HEK293 (cell line): ENCODE measurements at regions not wholly inside any gene's neighbourhood (a gene's known extent, or its start where the extent isn't known, plus 50 kb on each side); places are given as distances from the start of the nearest gene placed in this dataset.
A peak's percentile ranks its signal among the peaks of the same experiment; 100 is the strongest.

Experiments
- CTCF ChIA-PET: fragments of 350-600 bp; formaldehyde crosslinking; extraction: SDS; loops from one replicate; lab custom pipeline; 2021; ENCODE audit warnings: antibody characterized with exemption; lab: Yijun Ruan, JAX
- POLR2A ChIA-PET: fragments of 300-600 bp; formaldehyde crosslinking; extraction: SDS; loops from one replicate; lab custom pipeline; 2020; ENCODE audit warnings: antibody characterized with exemption, inconsistent platforms; lab: Yijun Ruan, JAX
- H3K27ac ChIP-seq: fragments of 200-500 bp; sonication (Bioruptor generic); 2 replicates; pipeline ENCODE4 v1.5.1; 2014; ENCODE audit warnings: low read depth, low read length, control low read depth, inconsistent platforms; ENCODE audit errors: extremely low read depth
- H3K36me3 ChIP-seq, 2 experiments: fragments of 200-500 bp in 1 of 2; sonication (Bioruptor generic) in 1 of 2; 1 replicate in 1 of 2; 2 replicates in 1 of 2; pipeline ENCODE4 v1.5.1; 2014 to 2017; ENCODE audit warnings: inconsistent platforms in 2 of 2, low read length in 2 of 2; ENCODE audit not compliant: control insufficient read depth in 2 of 2, insufficient read depth in 1 of 2
- H3K4me1 ChIP-seq: fragments of 200-500 bp; sonication (Bioruptor generic); 2 replicates; pipeline ENCODE4 v1.5.1; 2014; ENCODE audit warnings: mild to moderate bottlenecking, low read length, inconsistent platforms; ENCODE audit not compliant: control insufficient read depth, insufficient read depth
- H3K4me3 ChIP-seq: 2 replicates; pipeline ENCODE4 v1.5.1; 2011; ENCODE audit warnings: low read depth, mild to moderate bottlenecking, control low read depth, low read length, moderate library complexity
- H3K9me3 ChIP-seq: fragments of 200-500 bp; sonication (Bioruptor generic); 2 replicates; pipeline ENCODE4 v1.5.1; 2014; ENCODE audit warnings: low read depth, low read length, inconsistent platforms; ENCODE audit not compliant: control insufficient read depth, insufficient read depth
- BCL11B ChIP-seq: fragments of 450-650 bp; formaldehyde crosslinking; IDR thresholded peaks from 2 replicates; pipeline ENCODE4 v1.5.1; 2016; ENCODE audit warnings: low read depth, missing biosample characterization, missing genetic modification characterization
- BCL6B ChIP-seq: fragments of 450-650 bp; formaldehyde crosslinking; IDR thresholded peaks from 2 replicates; pipeline ENCODE4 v1.5.1; 2017; ENCODE audit warnings: missing biosample characterization, missing genetic modification characterization
- FEZF1 ChIP-seq: fragments of 450-650 bp; formaldehyde crosslinking; IDR thresholded peaks from 2 replicates; pipeline ENCODE4 v1.5.1; 2016; ENCODE audit warnings: missing biosample characterization, missing genetic modification characterization
- GLIS1 ChIP-seq: fragments of 450-650 bp; formaldehyde crosslinking; IDR thresholded peaks from 2 replicates; pipeline ENCODE4 v1.5.1; 2016; ENCODE audit warnings: missing biosample characterization, missing genetic modification characterization
- HIC1 ChIP-seq: fragments of 450-650 bp; formaldehyde crosslinking; IDR thresholded peaks from 2 replicates; pipeline ENCODE4 v1.5.1; 2016; ENCODE audit warnings: missing biosample characterization, missing genetic modification characterization
- HOXA7 ChIP-seq: sonication (generic); formaldehyde crosslinking; IDR thresholded peaks from 2 replicates; pipeline ENCODE4 v1.8.1; 2022; ENCODE audit warnings: missing genetic modification reagents, borderline replicate concordance
- KLF1 ChIP-seq: fragments of 450-650 bp; formaldehyde crosslinking; IDR thresholded peaks from 2 replicates; pipeline ENCODE4 v1.5.1; 2016; ENCODE audit warnings: missing biosample characterization, missing genetic modification characterization
- OSR2 ChIP-seq: fragments of 450-650 bp; formaldehyde crosslinking; IDR thresholded peaks from 2 replicates; pipeline ENCODE4 v1.5.1; 2016; ENCODE audit warnings: missing biosample characterization, missing genetic modification characterization
- SCRT2 ChIP-seq: fragments of 450-650 bp; formaldehyde crosslinking; IDR thresholded peaks from 2 replicates; pipeline ENCODE4 v1.5.1; 2016; ENCODE audit warnings: missing biosample characterization, missing genetic modification characterization
- SP7 ChIP-seq: fragments of 450-650 bp; formaldehyde crosslinking; IDR thresholded peaks from 2 replicates; pipeline ENCODE4 v1.5.1; 2016; ENCODE audit warnings: missing biosample characterization, missing genetic modification characterization
- TCF7L2 ChIP-seq: IDR thresholded peaks from 2 replicates; pipeline ENCODE4 v1.6.1; 2011; ENCODE audit warnings: low read depth, mild to moderate bottlenecking, inconsistent platforms, low read length, moderate library complexity, borderline replicate concordance
- ZBTB17 ChIP-seq: fragments of 450-650 bp; formaldehyde crosslinking; IDR thresholded peaks from 2 replicates; pipeline ENCODE4 v1.5.1; 2016; ENCODE audit warnings: missing biosample characterization, missing genetic modification characterization
- ZBTB44 ChIP-seq: fragments of 450-650 bp; IDR thresholded peaks from 2 replicates; pipeline ENCODE4 v1.5.1; 2018; ENCODE audit warnings: missing biosample characterization, mild to moderate bottlenecking, missing genetic modification characterization
- ZIC2 ChIP-seq: fragments of 450-650 bp; formaldehyde crosslinking; IDR thresholded peaks from 2 replicates; pipeline ENCODE4 v1.5.1; 2016; ENCODE audit warnings: missing biosample characterization, missing genetic modification characterization
- ZNF138 ChIP-seq: fragments of 450-650 bp; formaldehyde crosslinking; IDR thresholded peaks from 2 replicates; pipeline ENCODE4 v1.5.1; 2016; ENCODE audit warnings: missing biosample characterization, missing genetic modification characterization, borderline replicate concordance
- ZNF184 ChIP-seq: fragments of 450-650 bp; IDR thresholded peaks from 2 replicates; pipeline ENCODE4 v1.5.1; 2018; ENCODE audit warnings: missing biosample characterization, mild to moderate bottlenecking, missing genetic modification characterization
- ZNF239 ChIP-seq: fragments of 450-650 bp; formaldehyde crosslinking; IDR thresholded peaks from 2 replicates; pipeline ENCODE4 v1.5.1; 2016; ENCODE audit warnings: missing biosample characterization, missing genetic modification characterization
- ZNF24 ChIP-seq: fragments of 450-650 bp; formaldehyde crosslinking; IDR thresholded peaks from 2 replicates; pipeline ENCODE4 v1.5.1; 2016; ENCODE audit warnings: missing biosample characterization, missing genetic modification characterization
- ZNF26 ChIP-seq: fragments of 450-650 bp; formaldehyde crosslinking; IDR thresholded peaks from 2 replicates; pipeline ENCODE4 v1.5.1; 2016; ENCODE audit warnings: missing biosample characterization, missing genetic modification characterization
- ZNF266 ChIP-seq: fragments of 450-650 bp; formaldehyde crosslinking; IDR thresholded peaks from 2 replicates; pipeline ENCODE4 v1.5.1; 2016; ENCODE audit warnings: missing biosample characterization, missing genetic modification characterization, low read depth
- ZNF341 ChIP-seq: fragments of 450-650 bp; formaldehyde crosslinking; IDR thresholded peaks from 2 replicates; pipeline ENCODE4; 2016; ENCODE audit warnings: low read depth, missing biosample characterization, missing genetic modification characterization
- ZNF48 ChIP-seq: fragments of 450-650 bp; formaldehyde crosslinking; IDR thresholded peaks from 2 replicates; pipeline ENCODE4 v1.5.1; 2016; ENCODE audit warnings: missing biosample characterization, missing genetic modification characterization
- ZNF510 ChIP-seq: fragments of 450-650 bp; formaldehyde crosslinking; IDR thresholded peaks from 2 replicates; pipeline ENCODE4 v1.5.1; 2018; ENCODE audit warnings: mild to moderate bottlenecking, missing genetic modification characterization, missing biosample characterization; ENCODE audit not compliant: insufficient replicate concordance
- ZNF692 ChIP-seq: fragments of 450-650 bp; formaldehyde crosslinking; IDR thresholded peaks from 2 replicates; pipeline ENCODE4 v1.5.1; 2016; ENCODE audit warnings: missing biosample characterization, missing genetic modification characterization
- ZNF768 ChIP-seq: fragments of 450-650 bp; formaldehyde crosslinking; IDR thresholded peaks from 2 replicates; pipeline ENCODE4 v1.5.1; 2018; ENCODE audit warnings: missing biosample characterization, mild to moderate bottlenecking, missing genetic modification characterization
- ZNF830 ChIP-seq: fragments of 450-650 bp; IDR thresholded peaks from 2 replicates; pipeline ENCODE4 v1.5.0; 2018; ENCODE audit warnings: missing biosample characterization, missing genetic modification characterization, low read depth, mild to moderate bottlenecking, moderate library complexity
- ZXDB ChIP-seq: fragments of 450-650 bp; formaldehyde crosslinking; IDR thresholded peaks from 2 replicates; pipeline ENCODE4 v1.5.1; 2016; ENCODE audit warnings: missing biosample characterization, missing genetic modification characterization

GRCh38 chr1:30526652-30527345 is 196.6 kb downstream of the MATN1 start:
- ChIA-PET CTCF (no interaction called here), POLR2A (no interaction called here)
- Histone ChIP-seq H3K4me1 (no peaks in the 10 kb centered on the region), H3K4me3 (no peak overlapping the region), H3K27ac (no peak overlapping the region), H3K36me3 (no peaks in the 10 kb centered on the region), H3K9me3 (no peaks in the 10 kb centered on the region)
- no peak for TF ChIP-seq OSR2 (tag by site-specific recombination)
- peak; percentile 83; the same call in 1 of the 2 replicates for TF ChIP-seq ZNF768

- CTCF ChIA-PET = no interaction called here
- no peaks in the 10 kb centered on the region for H3K4me1 ChIP-seq
- POLR2A ChIA-PET = no interaction called here
- TF ChIP-seq ZNF26 (tag by site-specific recombination) = no peak
- no peak for TF ChIP-seq ZBTB44
- TF ChIP-seq SCRT2 (tag by site-specific recombination) = no peak
- TF ChIP-seq ZNF341 (tag by site-specific recombination) = no peak
- TF ChIP-seq SP7 (tag by site-specific recombination) = peak; percentile 57; the same call in 1 of the 2 replicates
- TF ChIP-seq ZNF239 (tag by site-specific recombination) = no peak
- peak; percentile 81 for TF ChIP-seq FEZF1 (tag by site-specific recombination)
- TF ChIP-seq OSR2 (tag by site-specific recombination) = no peak
- TF ChIP-seq ZNF24 (tag by site-specific recombination) = peak; percentile 54
- no peak for TF ChIP-seq KLF1 (tag by site-specific recombination)
- TF ChIP-seq ZNF184 = no peak
- TF ChIP-seq ZBTB17 (tag by site-specific recombination) = no peak
- no peak for TF ChIP-seq ZNF510 (tag by site-specific recombination)
- TF ChIP-seq GLIS1 (tag by site-specific recombination) = peak; percentile 31; the same call in 1 of the 2 replicates
- TF ChIP-seq ZIC2 (tag by site-specific recombination) = peak; percentile 88
- no peak for TF ChIP-seq ZNF266 (tag by site-specific recombination)
- no peak for TF ChIP-seq HIC1 (tag by site-specific recombination)
- 0 out of 2 replicates have a peak, but pooled peaks have one; percentile 25 for TF ChIP-seq ZNF692
- no peak for TF ChIP-seq ZNF138
- no peak for TF ChIP-seq BCL11B
- no peak for TF ChIP-seq TCF7L2
- TF ChIP-seq BCL6B (tag by site-specific recombination) = no peak
- TF ChIP-seq ZNF830 (tag by site-specific recombination) = no peak
- TF ChIP-seq ZXDB (tag by site-specific recombination) = no peak
- TF ChIP-seq HOXA7 (CRISPR knock-in tag) = no peak
- TF ChIP-seq ZNF48 (tag by site-specific recombination) = no peak
These were observed 197.3 kb downstream of the MATN1 start for GRCh38 chr1:30525971-30526651.

More at GRCh38 chr1:30525971-30526651, 197.3 kb downstream of the MATN1 start:
- no peaks in the 10 kb centered on the region for H3K9me3 ChIP-seq
- H3K27ac ChIP-seq = no peak overlapping the region
- no peak overlapping the region for H3K4me3 ChIP-seq
- no peaks in the 10 kb centered on the region for H3K36me3 ChIP-seq
